Gastrocnemius medialis (tissue), 4 donors: ENCODE measurements at regions not wholly inside any gene's neighbourhood (a gene's known extent, or its start where the extent isn't known, plus 50 kb on each side); places are given as distances from the start of the nearest gene placed in this dataset.
A peak's percentile ranks its signal among the peaks of the same experiment; 100 is the strongest.

Experiments used
- ATAC-seq, 2 donors: fragments of 150-250 bp; one replicate each; pipeline ENCODE4 v1.9.1; 2016
- DNase-seq, 2 donors: peaks; one replicate each; pipeline ENCODE4 v3.0.0-alpha.2; 2019
- H3K27ac ChIP-seq, 4 donors: fragments of 200-600 bp; sonication (generic); 1 replicate in 1 of 4; 2 replicates in 3 of 4; pipeline ENCODE4 v1.5.1; 2016 to 2018; ENCODE audit warnings: mild to moderate bottlenecking in 2 of 4, moderate library complexity in 1 of 4
- H3K27me3 ChIP-seq, 3 donors: fragments of 200-600 bp; sonication (generic) in 2 of 3; 1 replicate in 1 of 3; 2 replicates in 2 of 3; pipeline versions ENCODE4 v1.5.1 to v1.6.0; 2016 to 2019; ENCODE audit warnings: mild to moderate bottlenecking in 1 of 3, moderate library complexity in 1 of 3
- H3K36me3 ChIP-seq, 2 donors: fragments of 200-600 bp; sonication (generic) in 1 of 2; one replicate each; pipeline ENCODE4 v1.5.1; 2017 to 2018
- H3K4me1 ChIP-seq, 2 donors: fragments of 200-600 bp; sonication (generic) in 1 of 2; one replicate each; pipeline ENCODE4 v1.5.1; 2016 to 2017; ENCODE audit warnings: mild to moderate bottlenecking in 2 of 2
- H3K4me3 ChIP-seq, 4 donors: fragments of 200-600 bp; sonication (generic) in 3 of 4; 1 replicate in 1 of 4; 2 replicates in 3 of 4; pipeline ENCODE4 v1.5.1; 2016 to 2019; ENCODE audit warnings: mild to moderate bottlenecking in 2 of 4
- H3K9me3 ChIP-seq, 3 donors: fragments of 200-600 bp; sonication (generic) in 2 of 3; 1 replicate in 1 of 3; 2 replicates in 2 of 3; pipeline ENCODE4 v1.5.1; 2016 to 2019
- CTCF ChIP-seq, 5 experiments: fragments of 450-650 bp in 3 of 5; fragments of 200-600 bp in 2 of 5; sonication (generic) in 2 of 5; IDR thresholded peaks in 4 of 5; conservative IDR thresholded peaks in 1 of 5; 1 replicate in 4 of 5; 2 replicates in 1 of 5; pipeline ENCODE4 v1.5.1; 2016 to 2019; ENCODE audit warnings: antibody characterized with exemption in 5 of 5, mild to moderate bottlenecking in 3 of 5, moderate library complexity in 3 of 5
- POLR2A ChIP-seq, 2 donors: fragments of 450-650 bp; IDR thresholded peaks; one replicate each; pipeline ENCODE4 v1.6.1; 2017; ENCODE audit warnings: antibody characterized with exemption in 2 of 2, mild to moderate bottlenecking in 2 of 2, moderate library complexity in 2 of 2
- in situ Hi-C, 4 donors: fragments of 200-750 bp; cut with MboI; loops; one replicate each; pipeline versions ENCODE4 v1.15.0 to v1.8.0; 2017; ENCODE audit warnings: low sequenced_read_pairs in 4 of 4
- intact Hi-C: fragments of 100-400 bp; cut with DNase I; formaldehyde crosslinking; loops from one replicate; pipeline ENCODE4 v1.15.1; 2023; ENCODE audit warnings: low total_unique reads

- no peaks in the 10 kb centered on the region for H3K9me3 ChIP-seq
- H3K4me1 ChIP-seq = no peaks in the 10 kb centered on the region
- ATAC-seq (no peak), DNase-seq (no peak)
- no peaks in the 10 kb centered on the region for H3K36me3 ChIP-seq
- H3K27ac ChIP-seq = no peak overlapping the region
- TF ChIP-seq POLR2A (IDR thresholded peaks at IDR 0.05) (no peak), CTCF (IDR thresholded peaks at IDR 0.05 in 4 of 5, conservative IDR thresholded peaks at IDR 0.05 in 1 of 5) (no peak)
- H3K4me3 ChIP-seq = no peak overlapping the region
- H3K27me3 ChIP-seq = no peaks in the 10 kb centered on the region
- in situ Hi-C loops = no loop called here
- intact Hi-C loops = no loop called here
Observed at GRCh38 chrX:2147928-2148327, 352.8 kb downstream of the DHRSX start.

- Histone ChIP-seq H3K9me3 (no peaks in the 10 kb centered on the region), H3K36me3 (no peaks in the 10 kb centered on the region), H3K27me3 (no peaks in the 10 kb centered on the region), H3K4me3 (no peak overlapping the region), H3K27ac (peak overlapping the region in 1 of 4 donors; percentile 24), H3K4me1 (no peaks in the 10 kb centered on the region)
- TF ChIP-seq POLR2A (IDR thresholded peaks at IDR 0.05) (no peak), CTCF (IDR thresholded peaks at IDR 0.05 in 4 of 5, conservative IDR thresholded peaks at IDR 0.05 in 1 of 5) (no peak)
- DNase-seq (no peak), ATAC-seq (peak; percentile 39 to 86)
- intact Hi-C loops (no loop called here), in situ Hi-C loops (no loop called here)
Observed at GRCh38 chrX:2145692-2146367, 354.9 kb downstream of the DHRSX start.

GRCh38 chrX:2137882-2138281 is 362.9 kb downstream of the DHRSX start:
- no peak for ATAC-seq
- H3K27ac ChIP-seq = no peak overlapping the region
- no peaks in the 10 kb centered on the region for H3K27me3 ChIP-seq
- H3K9me3 ChIP-seq = no peaks in the 10 kb centered on the region
- in situ Hi-C loops = no loop called here
- TF ChIP-seq CTCF (IDR thresholded peaks at IDR 0.05 in 4 of 5, conservative IDR thresholded peaks at IDR 0.05 in 1 of 5) (no peak), POLR2A (IDR thresholded peaks at IDR 0.05) (no peak)
- H3K4me1 ChIP-seq = no peaks in the 10 kb centered on the region
- no peak overlapping the region for H3K4me3 ChIP-seq
- intact Hi-C loops = no loop called here
- DNase-seq = no peak
- H3K36me3 ChIP-seq = no peaks in the 10 kb centered on the region

GRCh38 chrX:2136848-2137247 is 363.9 kb downstream of the DHRSX start:
- no peaks in the 10 kb centered on the region for H3K9me3 ChIP-seq
- H3K36me3 ChIP-seq = no peaks in the 10 kb centered on the region
- no peak overlapping the region for H3K27ac ChIP-seq
- DNase-seq (no peak), ATAC-seq (no peak)
- TF ChIP-seq POLR2A (IDR thresholded peaks at IDR 0.05) (no peak), CTCF (IDR thresholded peaks at IDR 0.05 in 4 of 5, conservative IDR thresholded peaks at IDR 0.05 in 1 of 5) (no peak)
- no peaks in the 10 kb centered on the region for H3K4me1 ChIP-seq
- no peak overlapping the region for H3K4me3 ChIP-seq
- H3K27me3 ChIP-seq = no peaks in the 10 kb centered on the region
- in situ Hi-C loops = no loop called here
- intact Hi-C loops = no loop called here

- TF ChIP-seq CTCF (IDR thresholded peaks at IDR 0.05 in 4 of 5, conservative IDR thresholded peaks at IDR 0.05 in 1 of 5) = no peak
- no peaks in the 10 kb centered on the region for H3K36me3 ChIP-seq
- no peaks in the 10 kb centered on the region for H3K9me3 ChIP-seq
- no peaks in the 10 kb centered on the region for H3K27me3 ChIP-seq
- no peak overlapping the region for H3K4me3 ChIP-seq
- intact Hi-C loops = no loop called here
- H3K4me1 ChIP-seq = no peaks in the 10 kb centered on the region
- in situ Hi-C loops = no loop called here
- no peak overlapping the region for H3K27ac ChIP-seq
- no peak for ATAC-seq
- no peak for DNase-seq
Observed at GRCh38 chrX:2135421-2135820, 365.4 kb downstream of the DHRSX start.
